Esophagus squamous epithelium (tissue), 4 donors: ENCODE measurements at regions not wholly inside any gene's neighbourhood (a gene's known extent, or its start where the extent isn't known, plus 50 kb on each side); places are given as distances from the start of the nearest gene placed in this dataset.

ENCODE experiments used
- CTCF ChIP-seq, 6 experiments: fragments of 450-650 bp in 4 of 6; fragments of 200-600 bp in 2 of 6; sonication (generic) in 2 of 6; IDR thresholded peaks; one replicate each; pipeline ENCODE4 v1.5.1; 2016 to 2019; ENCODE audit warnings: antibody characterized with exemption in 6 of 6, mild to moderate bottlenecking in 4 of 6, moderate library complexity in 4 of 6
- POLR2A ChIP-seq, 4 donors: fragments of 450-650 bp; IDR thresholded peaks; one replicate each; pipeline ENCODE4 v1.6.1; 2017; ENCODE audit warnings: antibody characterized with exemption in 4 of 4, mild to moderate bottlenecking in 4 of 4, moderate library complexity in 3 of 4

GRCh38 chr14:65847075-65847847, 434.7 kb downstream of the FUT8 start:
- TF ChIP-seq POLR2A (IDR thresholded peaks at IDR 0.05) (no peak), CTCF (IDR thresholded peaks at IDR 0.05) (no peak)
